Adrenal gland (tissue), 5 donors: ENCODE measurements at regions not wholly inside any gene's neighbourhood (a gene's known extent, or its start where the extent isn't known, plus 50 kb on each side); places are given as distances from the start of the nearest gene placed in this dataset.

Source experiments
- POLR2A ChIP-seq, 2 donors: fragments of 450-650 bp; IDR thresholded peaks; one replicate each; pipeline ENCODE4 v1.6.1; 2017; ENCODE audit warnings: antibody characterized with exemption in 2 of 2, mild to moderate bottlenecking in 2 of 2, moderate library complexity in 1 of 2
- TF ChIP-seq, protein P1 (sequence below), 6 experiments: fragments of 450-650 bp in 4 of 6; fragments of 200-600 bp in 2 of 6; sonication (generic) in 1 of 6; IDR thresholded peaks; 1 replicate in 5 of 6; 2 replicates in 1 of 6; pipeline versions ENCODE4 v1.5.1 to v1.8.0; 2016 to 2021; ENCODE audit warnings: antibody characterized with exemption in 6 of 6, mild to moderate bottlenecking in 2 of 6, moderate library complexity in 1 of 6
- donor health status: DM: no; HTN: no; CAD: no.

GRCh38 chr11:69911310-69912160 is 92.3 kb upstream of the FGF3 start:
- TF ChIP-seq, protein P1, sequence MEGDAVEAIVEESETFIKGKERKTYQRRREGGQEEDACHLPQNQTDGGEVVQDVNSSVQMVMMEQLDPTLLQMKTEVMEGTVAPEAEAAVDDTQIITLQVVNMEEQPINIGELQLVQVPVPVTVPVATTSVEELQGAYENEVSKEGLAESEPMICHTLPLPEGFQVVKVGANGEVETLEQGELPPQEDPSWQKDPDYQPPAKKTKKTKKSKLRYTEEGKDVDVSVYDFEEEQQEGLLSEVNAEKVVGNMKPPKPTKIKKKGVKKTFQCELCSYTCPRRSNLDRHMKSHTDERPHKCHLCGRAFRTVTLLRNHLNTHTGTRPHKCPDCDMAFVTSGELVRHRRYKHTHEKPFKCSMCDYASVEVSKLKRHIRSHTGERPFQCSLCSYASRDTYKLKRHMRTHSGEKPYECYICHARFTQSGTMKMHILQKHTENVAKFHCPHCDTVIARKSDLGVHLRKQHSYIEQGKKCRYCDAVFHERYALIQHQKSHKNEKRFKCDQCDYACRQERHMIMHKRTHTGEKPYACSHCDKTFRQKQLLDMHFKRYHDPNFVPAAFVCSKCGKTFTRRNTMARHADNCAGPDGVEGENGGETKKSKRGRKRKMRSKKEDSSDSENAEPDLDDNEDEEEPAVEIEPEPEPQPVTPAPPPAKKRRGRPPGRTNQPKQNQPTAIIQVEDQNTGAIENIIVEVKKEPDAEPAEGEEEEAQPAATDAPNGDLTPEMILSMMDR (IDR thresholded peaks at IDR 0.05) = no peak
- TF ChIP-seq POLR2A (IDR thresholded peaks at IDR 0.05) = no peak
